ENCODE measurements at regions not wholly inside any gene's neighbourhood (a gene's known extent, or its start where the extent isn't known, plus 50 kb on each side); places are given as distances from the start of the nearest gene placed in this dataset.

- H3K9me3 Mint-ChIP-seq (ENCODE audit: low read depth, unreplicated experiment), result no peaks in the 10 kb centered on the region
- intact Hi-C loops (cut with micrococcal nuclease; ENCODE audit: unreplicated experiment), result no loop called here
- H3K27ac Mint-ChIP-seq (ENCODE audit: unreplicated experiment), result no peak overlapping the region
- H3K27me3 Mint-ChIP-seq (ENCODE audit: unreplicated experiment), result peaks cover 18% of the 10 kb centered on the region
- no peak for DNase-seq
- BruUV-seq (replicated peaks), result no TSS peak
- CTCF ChIA-PET, result no interaction called here
- peaks cover 5% of the 10 kb centered on the region for H3K36me3 Mint-ChIP-seq (ENCODE audit: insufficient read depth, unreplicated experiment)
- no peak for TF ChIP-seq CTCF (IDR thresholded peaks at IDR 0.05; ENCODE audit: unreplicated experiment)
- no peak overlapping the region for H3K4me3 Mint-ChIP-seq (ENCODE audit: low read depth, unreplicated experiment)
- H3K4me1 Mint-ChIP-seq (ENCODE audit: low read depth, unreplicated experiment), result no peaks in the 10 kb centered on the region
Observed at GRCh38 chr15:93288728-93289294, 199.8 kb upstream of the RGMA start.

DNA sequence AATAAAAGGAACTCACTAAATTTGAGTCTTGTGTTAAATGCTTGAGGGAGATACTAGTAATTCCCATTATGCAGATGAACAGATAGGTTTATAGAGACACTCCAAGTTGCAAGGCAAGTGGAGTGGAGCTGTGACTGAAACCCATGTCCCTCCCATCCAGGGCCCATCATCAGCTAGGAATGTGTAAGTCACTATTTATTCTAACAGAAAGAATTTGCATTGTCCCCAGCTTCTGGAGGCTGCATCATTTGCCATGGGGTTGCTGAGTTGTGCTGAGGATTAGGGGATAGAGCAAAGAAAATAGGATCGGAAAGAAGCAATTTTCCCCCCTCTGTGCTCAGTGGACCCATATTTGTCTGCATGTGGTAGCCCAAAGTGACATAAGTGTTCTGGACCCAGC lies 197.4 kb upstream of the RGMA start:
- H3K4me3 Mint-ChIP-seq (ENCODE audit: low read depth, unreplicated experiment), result no peak overlapping the region
- no peak for DNase-seq
- TF ChIP-seq CTCF (IDR thresholded peaks at IDR 0.05; ENCODE audit: unreplicated experiment), result no peak
- no peak overlapping the region for H3K27ac Mint-ChIP-seq (ENCODE audit: unreplicated experiment)
- CTCF ChIA-PET, result no interaction called here
- peaks cover 5% of the 10 kb centered on the region for H3K36me3 Mint-ChIP-seq (ENCODE audit: insufficient read depth, unreplicated experiment)
- no TSS peak for BruUV-seq (replicated peaks)
- peaks cover 31% of the 10 kb centered on the region for H3K27me3 Mint-ChIP-seq (ENCODE audit: unreplicated experiment)
- no peaks in the 10 kb centered on the region for H3K9me3 Mint-ChIP-seq (ENCODE audit: low read depth, unreplicated experiment)
- intact Hi-C loops (cut with micrococcal nuclease; ENCODE audit: unreplicated experiment), result no loop called here
- H3K4me1 Mint-ChIP-seq (ENCODE audit: low read depth, unreplicated experiment), result no peaks in the 10 kb centered on the region

DNA sequence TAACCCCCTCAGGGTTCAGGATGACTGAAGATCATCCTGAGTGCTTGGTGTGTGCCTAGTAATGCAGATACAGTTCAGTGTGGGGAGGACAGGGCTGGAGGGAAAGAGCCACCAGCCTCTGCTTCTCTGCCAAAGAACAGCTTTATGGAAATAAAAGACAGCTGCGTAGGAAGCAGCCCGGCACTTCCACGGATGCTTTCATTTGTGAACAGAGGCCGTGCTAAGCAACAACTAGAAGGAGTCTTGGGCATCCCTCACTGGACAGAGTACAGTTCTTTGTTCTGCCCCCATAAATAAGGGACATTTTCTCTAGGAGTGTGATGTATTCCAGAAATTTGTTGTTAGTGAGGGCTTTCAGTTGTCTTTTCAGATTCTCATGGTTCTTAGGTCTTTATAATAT lies 194.8 kb upstream of the RGMA start:
- H3K27ac Mint-ChIP-seq (ENCODE audit: unreplicated experiment), result no peak overlapping the region

DNA sequence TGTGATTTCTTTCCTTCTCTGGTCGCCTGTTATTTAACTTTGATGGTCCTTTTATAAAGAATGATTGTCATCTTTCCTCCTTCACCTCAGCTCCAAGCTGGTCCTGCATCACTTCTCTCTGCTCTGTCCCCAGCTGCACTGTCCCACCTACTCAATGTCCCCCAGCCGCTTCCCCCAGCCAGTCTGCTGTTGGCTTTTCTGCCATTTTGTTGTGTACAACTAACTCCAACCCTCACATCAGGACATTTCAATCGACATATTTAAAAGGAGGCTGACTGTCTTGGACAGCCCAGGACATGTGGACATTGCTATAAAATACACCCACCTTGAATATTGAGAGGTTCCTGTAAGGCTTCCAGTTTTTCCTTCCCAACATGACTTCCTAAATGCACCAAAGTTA lies 193.8 kb upstream of the RGMA start:
- CTCF ChIA-PET, result no interaction called here
- intact Hi-C loops (cut with micrococcal nuclease; ENCODE audit: unreplicated experiment), result no loop called here
- Mint-ChIP-seq H3K27me3 (ENCODE audit: unreplicated experiment) (peaks cover 17% of the 10 kb centered on the region), H3K9me3 (ENCODE audit: low read depth, unreplicated experiment) (no peaks in the 10 kb centered on the region), H3K27ac (ENCODE audit: unreplicated experiment) (no peak overlapping the region), H3K4me1 (ENCODE audit: low read depth, unreplicated experiment) (no peaks in the 10 kb centered on the region), H3K36me3 (ENCODE audit: insufficient read depth, unreplicated experiment) (no peaks in the 10 kb centered on the region), H3K4me3 (ENCODE audit: low read depth, unreplicated experiment) (no peak overlapping the region)
- DNase-seq, result no peak
- no peak for TF ChIP-seq CTCF (IDR thresholded peaks at IDR 0.05; ENCODE audit: unreplicated experiment)
- no TSS peak for BruUV-seq (replicated peaks)

More for the DNA sequence above, 194.8 kb upstream of the RGMA start:
- Mint-ChIP-seq H3K27me3 (ENCODE audit: unreplicated experiment) (peaks cover 17% of the 10 kb centered on the region), H3K9me3 (ENCODE audit: low read depth, unreplicated experiment) (no peaks in the 10 kb centered on the region), H3K4me1 (ENCODE audit: low read depth, unreplicated experiment) (no peaks in the 10 kb centered on the region), H3K4me3 (ENCODE audit: low read depth, unreplicated experiment) (no peak overlapping the region), H3K36me3 (ENCODE audit: insufficient read depth, unreplicated experiment) (no peaks in the 10 kb centered on the region)
- intact Hi-C loops (cut with micrococcal nuclease; ENCODE audit: unreplicated experiment), result no loop called here
- DNase-seq, result no peak
- no peak for TF ChIP-seq CTCF (IDR thresholded peaks at IDR 0.05; ENCODE audit: unreplicated experiment)
- BruUV-seq (replicated peaks), result no TSS peak
- CTCF ChIA-PET, result no interaction called here
